GM19099 (cell line): ENCODE measurements at regions not wholly inside any gene's neighbourhood (a gene's known extent, or its start where the extent isn't known, plus 50 kb on each side); places are given as distances from the start of the nearest gene placed in this dataset.

Experiments used
- POLR2A ChIP-seq: IDR thresholded peaks from 3 replicates; pipeline ENCODE4 v1.6.1; 2011; ENCODE audit warnings: low read depth; ENCODE audit not compliant: insufficient read length; ENCODE audit errors: extremely low read depth

DNA sequence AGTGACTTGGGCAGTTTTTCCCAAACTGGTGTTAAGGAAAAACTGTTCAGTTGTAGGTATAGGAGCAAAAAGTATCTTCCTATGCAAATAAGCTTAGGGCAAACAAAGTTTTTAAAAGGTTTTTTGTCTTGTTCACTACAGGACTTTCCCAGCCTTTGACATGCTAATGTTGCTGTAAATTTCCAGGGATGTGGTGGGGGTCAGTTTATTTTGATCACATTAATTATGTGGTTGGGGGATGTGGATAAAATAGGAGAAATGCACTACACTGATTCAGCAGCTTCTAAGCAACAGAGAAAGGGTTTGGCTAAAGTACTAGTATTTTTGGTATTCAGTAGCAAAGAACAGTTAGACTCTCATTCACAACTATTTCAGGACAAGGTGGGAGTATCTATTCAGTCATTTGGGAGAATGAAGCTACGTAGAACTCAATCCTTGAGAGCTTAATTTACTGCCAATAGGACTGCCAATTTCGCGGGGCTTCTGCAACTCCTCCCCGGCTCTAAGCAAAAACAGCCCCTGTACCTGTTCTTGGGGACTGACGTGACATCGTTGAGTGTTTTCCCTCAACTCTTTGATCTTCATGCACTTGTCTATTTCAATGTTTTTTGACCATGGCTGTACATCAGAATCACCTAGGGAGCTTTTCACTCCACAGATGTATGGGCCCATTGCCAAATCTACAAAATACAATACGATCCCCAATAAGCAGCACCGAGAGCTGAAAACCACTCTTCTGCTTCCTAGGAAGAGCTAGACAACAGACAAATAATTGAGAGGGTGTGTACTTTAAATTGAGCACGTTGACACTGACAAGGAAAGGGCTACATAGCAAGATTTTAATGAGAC is 94.8 kb upstream of the NHSL1 start:
- no peak for TF ChIP-seq POLR2A

- TF ChIP-seq POLR2A = no peak
These were observed 95.5 kb upstream of the NHSL1 start for GRCh38 chr6:138594758-138595140.

DNA sequence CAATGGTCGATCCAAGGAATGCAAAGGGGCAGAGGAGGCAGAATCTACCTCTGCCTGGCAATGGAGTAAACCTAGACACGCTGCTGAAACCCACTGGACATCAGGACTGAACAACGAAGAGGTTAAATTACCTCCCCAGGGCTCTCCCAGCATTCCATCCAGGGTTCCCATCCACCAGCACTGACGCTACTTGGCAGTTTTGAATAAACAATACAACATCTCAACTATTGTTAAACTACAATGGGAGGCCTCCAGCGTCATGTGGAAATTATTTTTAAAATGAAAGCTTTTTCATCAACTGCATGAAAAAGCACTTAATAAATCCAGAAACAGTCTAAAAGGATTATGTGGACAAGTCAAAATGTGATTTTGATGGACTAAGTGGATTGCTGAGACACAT is 96.8 kb upstream of the NHSL1 start:
- no peak for TF ChIP-seq POLR2A

DNA sequence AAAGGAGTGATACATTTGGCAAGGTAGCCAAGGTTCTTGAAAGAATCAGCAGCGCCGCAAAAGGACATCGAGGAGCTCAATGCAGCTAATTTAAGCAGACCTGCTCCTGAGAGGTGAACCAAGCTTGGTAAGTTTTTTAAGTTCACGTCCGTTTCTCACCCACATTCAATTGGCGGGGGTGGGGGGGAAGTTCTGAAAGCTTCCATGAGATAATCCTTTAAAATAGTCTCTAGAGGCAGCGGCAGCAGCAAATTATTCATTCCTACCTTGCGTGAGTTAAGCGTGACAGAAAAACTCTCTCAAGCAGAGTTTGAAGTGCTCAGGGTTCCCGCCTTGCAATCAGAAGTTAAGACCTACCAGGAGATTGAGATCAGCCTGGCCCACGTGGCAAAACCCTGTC is 97.3 kb upstream of the NHSL1 start:
- TF ChIP-seq POLR2A = no peak

DNA sequence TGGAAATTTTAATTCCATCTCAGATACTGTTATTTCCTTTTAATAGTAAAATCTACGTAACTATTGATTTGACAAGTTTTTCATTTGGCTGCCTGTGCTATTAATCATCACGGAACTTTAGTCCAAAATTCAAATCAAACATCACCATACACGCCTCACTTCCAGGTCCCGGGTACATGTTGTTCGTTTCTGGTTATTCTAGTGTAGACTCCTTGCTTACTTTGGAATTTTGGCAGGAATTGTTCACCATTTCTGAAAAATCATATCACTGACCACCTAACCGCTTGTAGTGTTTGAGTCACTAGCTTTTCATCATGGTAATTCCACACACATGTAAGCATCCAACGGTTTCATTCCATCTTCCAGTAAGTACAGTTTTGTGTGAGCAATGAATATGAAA is 98.0 kb upstream of the NHSL1 start:
- TF ChIP-seq POLR2A = no peak

DNA sequence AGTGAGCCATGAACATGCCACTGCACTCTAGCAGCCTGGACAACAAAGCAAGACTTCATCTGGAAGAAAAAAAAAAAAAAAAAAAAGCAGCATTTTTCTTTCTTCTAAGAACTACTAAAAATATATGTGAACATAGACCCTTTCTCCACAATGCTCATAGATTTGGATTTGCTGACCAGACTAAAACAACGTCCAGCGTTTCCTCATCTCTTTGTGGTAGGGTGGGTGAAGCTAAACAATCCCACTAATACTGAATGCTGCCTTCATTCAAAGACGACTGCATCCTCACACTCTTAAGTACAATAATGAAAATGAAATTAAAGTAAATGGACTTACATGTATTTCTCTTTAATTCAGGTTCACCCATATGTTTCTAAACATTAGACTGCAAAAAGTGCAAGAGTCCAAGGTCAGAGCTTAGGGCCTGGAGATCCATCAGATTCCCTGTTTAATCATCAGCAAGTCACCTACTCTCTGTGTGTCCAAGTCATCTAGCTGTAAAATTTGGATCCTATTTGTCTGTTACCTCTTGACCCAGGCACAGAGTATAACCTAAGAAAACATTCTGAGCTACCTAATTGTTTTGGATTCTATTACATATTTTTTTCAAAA is 99.4 kb upstream of the NHSL1 start:
- no peak for TF ChIP-seq POLR2A

DNA sequence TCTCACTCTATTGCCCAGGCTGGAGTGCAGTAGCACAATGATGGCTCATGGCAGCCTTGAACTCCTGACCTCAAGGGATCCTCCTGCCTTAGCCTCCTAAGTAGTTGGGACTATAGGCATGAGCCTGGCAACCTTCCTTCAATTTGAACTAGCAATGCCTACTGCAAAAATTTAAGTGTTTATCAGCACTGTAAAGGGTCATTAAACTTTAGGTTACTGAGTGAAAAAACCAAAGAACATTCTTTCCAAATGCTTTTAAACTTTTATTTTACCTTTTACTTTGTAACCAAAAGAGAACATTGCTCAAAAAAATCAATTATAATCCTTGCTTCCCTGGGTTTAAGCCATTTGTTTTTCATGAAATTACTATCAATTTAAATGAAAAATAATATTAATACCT is 101.0 kb upstream of the NHSL1 start:
- TF ChIP-seq POLR2A = no peak

DNA sequence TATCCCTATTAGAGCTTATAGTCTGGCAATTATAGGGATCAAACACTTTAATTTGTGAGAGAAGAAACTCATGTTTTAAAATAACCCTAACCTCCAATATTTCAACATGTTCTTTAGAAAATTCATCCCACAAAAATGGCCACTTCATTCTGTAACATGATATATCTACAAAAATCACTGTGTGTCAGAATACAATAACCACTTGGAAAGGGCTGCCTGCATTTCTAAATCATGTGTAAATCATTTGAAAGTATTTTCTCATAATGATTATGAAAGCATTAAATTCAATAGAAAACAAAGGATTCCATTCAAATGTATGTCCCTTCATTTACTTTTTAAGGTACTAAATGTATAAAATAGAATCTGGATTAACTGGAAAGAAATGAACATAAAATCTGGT is 101.4 kb upstream of the NHSL1 start:
- no peak for TF ChIP-seq POLR2A

DNA sequence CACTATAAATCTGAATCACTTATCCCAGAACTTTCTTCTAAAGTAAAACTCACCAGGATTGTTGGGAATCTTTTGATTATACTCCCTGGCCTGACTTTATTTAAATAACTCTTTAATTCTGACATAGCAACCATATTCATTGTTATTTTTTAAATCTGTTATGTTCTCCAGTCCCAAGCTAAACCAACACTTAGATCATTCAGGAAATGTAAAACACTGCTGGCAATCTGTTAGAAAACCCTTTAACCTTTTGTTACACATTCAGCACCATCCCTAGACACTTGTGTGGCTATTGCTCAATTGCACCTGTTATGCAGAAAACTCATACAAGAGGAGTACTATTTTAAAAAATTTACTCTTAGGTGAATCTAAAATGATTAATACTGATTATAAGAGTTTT is 101.8 kb upstream of the NHSL1 start:
- TF ChIP-seq POLR2A = no peak

DNA sequence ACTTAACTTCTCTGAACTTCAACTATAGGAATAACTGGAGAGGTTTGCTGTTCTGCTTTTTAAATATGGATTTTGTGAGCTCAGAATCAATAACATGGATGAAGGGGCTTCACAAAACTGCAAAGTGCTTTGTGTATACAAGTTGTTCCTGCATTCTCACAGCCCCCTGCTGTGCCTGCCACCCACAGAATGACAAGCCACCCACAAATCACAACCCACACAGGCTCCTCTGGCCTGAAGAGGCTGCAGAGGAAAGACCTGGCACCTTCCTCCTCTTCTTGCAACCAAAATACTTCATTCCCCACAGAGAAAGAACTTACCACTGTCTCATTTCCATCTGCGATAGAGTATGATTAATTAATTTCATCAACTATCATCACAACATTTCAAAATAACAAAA is 106.7 kb upstream of the NHSL1 start:
- TF ChIP-seq POLR2A = no peak

GRCh38 chr6:138607478-138608433 is 108.5 kb upstream of the NHSL1 start:
- TF ChIP-seq POLR2A = no peak

- TF ChIP-seq POLR2A = no peak
These were observed 109.6 kb upstream of the NHSL1 start for GRCh38 chr6:138608896-138609295.

DNA sequence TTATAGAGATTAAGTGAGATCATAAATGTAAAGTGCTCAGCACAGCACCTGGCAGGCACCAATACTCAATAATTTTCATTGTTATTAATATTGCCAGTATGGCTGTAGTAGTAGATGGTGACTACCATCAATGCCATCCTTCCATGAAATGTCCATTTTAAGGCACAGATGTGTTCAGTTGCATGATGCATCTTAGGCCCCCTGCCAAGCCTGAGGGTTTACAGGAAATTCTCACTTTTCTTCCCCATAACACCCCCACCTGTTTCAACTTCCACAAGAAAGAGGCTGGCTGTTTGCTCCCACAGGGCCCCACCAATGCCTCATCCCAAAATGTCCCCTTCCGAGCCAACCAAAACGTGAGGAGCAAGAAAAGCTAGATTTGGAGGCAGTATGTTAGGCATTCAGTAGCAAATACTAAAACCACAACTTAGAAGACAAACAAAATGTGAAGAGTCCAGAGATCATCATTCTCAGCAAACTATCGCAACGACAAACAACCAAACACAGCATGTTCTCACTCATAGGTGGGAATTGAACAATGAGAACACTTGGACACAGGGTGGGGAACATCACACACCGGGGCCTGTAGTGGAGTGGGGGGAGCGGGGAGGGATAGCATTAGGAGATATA is 110.6 kb upstream of the NHSL1 start:
- no peak for TF ChIP-seq POLR2A

- no peak for TF ChIP-seq POLR2A
These were observed 111.5 kb upstream of the NHSL1 start for GRCh38 chr6:138610816-138611215.

DNA sequence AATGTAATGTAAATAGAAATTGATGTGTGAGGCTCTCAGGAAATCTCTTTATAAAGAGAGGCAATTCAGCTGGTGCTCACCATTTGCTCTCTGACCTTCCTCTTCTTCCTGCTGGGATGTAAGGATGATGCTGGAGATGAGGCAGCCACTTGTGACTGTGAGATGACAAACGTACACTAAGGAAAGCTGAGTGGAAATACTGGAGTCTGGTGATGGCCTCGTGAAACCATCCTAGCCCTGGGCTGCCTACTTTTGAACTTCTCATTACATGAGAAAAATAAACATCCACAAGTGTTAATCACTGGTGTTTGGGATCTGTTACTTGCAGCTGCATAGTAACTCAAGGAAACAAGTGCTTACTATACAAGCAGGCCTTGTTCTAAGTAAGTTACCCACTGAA is 114.9 kb upstream of the NHSL1 start:
- no peak for TF ChIP-seq POLR2A
